8988T (cell line): ENCODE measurements at regions not wholly inside any gene's neighbourhood (a gene's known extent, or its start where the extent isn't known, plus 50 kb on each side); places are given as distances from the start of the nearest gene placed in this dataset.
"Not testable (repeated sequence)": the region's sequence is repeated elsewhere in the genome, so short reads cannot be mapped to it uniquely, and the experiment has no call there.

ENCODE experiments used
- DNase-seq: peaks from one replicate; pipeline ENCODE4 v3.0.0; 2011

DNA sequence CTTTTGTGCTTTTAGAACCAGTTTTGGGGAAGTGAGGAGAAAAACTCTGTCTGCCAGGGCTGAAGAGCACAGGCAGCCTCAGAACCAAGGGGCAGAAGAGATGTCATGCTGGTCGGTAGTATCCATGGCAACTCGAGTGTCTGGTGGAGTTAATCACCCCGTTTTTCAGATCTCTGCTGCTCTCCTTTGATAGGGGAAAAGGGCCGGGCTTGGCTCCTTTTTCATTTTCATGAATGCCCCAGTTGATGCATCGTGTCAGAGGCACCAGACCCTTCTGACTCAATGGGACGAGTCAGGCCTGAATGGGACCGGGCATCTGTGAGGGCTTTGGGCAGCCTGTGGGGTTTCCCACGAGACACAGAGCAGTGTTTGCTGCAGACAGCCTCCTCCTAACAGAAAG lies 304.6 kb downstream of the ABCC12 start:
- DNase-seq = no peak

GRCh38 chr16:47849736-47850135 lies 306.1 kb downstream of the ABCC12 start:
- DNase-seq = no peak

- DNase-seq = no peak
Measured at GRCh38 chr16:47848421-47849109, 307.2 kb downstream of the ABCC12 start.

DNA sequence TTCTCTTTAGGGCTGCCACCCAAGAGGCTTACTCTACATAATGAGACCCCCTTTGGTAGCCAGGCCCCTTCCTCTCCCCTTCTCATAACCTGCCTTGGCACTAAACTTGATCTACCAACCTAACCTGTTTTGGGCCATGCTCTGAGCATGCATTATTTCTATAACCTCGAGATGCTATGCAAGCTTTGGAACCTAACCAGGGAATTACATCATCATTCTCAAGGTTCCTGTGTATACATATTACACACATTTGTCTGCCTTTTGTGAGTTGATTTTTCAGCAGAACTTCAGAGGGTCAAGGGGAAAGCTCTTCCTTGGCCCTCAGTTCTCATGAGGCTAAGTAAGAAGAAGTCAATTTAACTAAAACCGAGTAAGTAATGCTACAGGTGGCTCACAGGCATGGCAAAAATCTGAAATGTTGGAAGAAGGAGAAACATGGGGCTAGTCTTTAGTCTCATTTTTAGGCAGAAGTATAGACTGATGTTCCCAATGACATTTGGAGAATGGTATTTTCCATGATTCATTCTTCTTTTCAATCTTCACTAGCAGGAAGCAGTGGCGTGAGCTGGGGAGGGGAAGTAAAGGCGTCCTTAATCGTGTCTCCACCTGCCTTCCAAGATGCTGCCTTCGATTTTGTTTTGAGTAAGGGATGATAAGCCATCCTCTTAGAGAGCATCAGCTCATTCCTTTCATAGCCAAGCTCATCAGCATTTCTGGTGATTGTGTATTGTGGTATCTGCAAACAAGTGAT lies 308.4 kb downstream of the ABCC12 start:
- DNase-seq = no peak

GRCh38 chr16:47834485-47835024 lies 321.2 kb downstream of the ABCC12 start:
- no peak for DNase-seq

DNA sequence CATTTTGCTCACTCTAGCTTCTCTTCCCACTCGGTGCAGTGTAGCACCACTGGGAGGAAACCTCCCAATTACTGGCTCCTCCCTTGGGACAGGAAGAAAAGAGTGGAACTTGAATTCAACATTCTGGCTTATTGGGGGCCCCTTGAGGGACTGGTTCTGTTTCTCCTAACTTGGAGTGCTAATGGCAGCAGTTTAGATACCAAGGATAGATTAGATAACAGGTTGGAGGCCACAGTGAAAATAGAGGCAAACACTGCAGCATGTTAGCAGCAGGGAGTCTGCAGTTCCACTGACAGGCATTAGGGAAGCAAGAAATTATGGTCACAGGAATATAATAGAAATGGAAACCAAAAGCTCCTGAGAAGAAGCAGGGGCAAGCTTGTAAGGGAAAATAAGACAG lies 322.0 kb downstream of the ABCC12 start:
- no peak for DNase-seq

GRCh38 chr16:47829850-47830600 lies 325.8 kb downstream of the ABCC12 start:
- DNase-seq = no peak

DNA sequence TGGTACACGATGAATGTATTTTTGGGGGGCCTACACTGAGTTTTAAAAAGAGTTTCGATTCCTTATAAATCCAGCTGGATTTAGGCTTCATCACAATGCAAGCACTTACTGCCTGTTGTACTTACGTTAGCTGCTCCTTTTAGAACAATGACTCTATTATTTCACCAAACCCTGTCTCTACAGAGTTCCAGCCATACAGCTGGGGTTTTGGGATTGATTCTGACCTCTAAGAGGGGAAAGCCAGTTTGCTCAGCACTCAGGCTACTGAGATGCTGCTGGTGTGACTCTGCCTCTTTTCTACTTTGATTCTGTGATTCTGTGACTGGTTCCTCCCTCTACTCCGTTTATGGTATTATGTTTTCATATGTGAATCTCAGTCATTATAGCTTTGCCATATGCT lies 329.7 kb downstream of the ABCC12 start:
- DNase-seq = no peak

DNA sequence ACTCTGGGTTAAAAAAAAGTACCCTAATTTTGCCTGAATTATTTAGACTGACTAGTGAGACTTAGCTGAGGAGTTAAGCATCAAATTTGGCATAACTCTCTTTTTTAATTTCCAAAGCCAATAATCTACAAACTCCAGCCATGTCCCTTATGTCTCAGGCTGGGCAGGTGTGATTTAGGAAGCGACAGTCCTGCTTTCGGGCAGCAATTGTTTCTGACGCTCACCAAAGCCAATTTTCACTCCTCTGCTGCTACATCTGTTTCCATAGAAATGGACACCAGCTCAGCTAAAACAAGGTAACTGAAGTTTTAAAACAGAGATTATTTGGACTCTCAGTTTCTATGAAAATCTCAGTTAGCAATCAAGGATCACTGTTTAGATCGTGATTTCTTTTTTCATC lies 338.7 kb downstream of the ABCC12 start:
- DNase-seq = no peak

DNA sequence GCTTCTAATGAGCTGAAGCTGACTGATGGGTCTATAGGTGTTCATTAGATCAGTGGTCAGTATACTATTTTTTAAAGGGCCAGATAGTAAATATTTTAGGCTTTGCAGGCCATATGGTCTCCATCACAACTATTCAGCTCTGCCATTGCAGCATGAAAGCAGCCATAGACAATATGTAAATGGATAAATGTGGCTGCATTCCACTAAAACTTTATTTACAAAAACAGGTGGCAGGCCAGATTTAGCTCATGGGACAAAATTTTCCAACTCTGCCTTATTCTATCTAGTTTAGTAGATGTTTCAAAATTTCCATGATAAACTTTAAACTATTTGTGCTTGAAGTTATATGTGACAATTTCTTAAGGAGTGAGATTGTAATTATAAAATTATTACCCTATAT lies 339.3 kb downstream of the ABCC12 start:
- no peak for DNase-seq

GRCh38 chr16:47815655-47816054 lies 340.1 kb downstream of the ABCC12 start:
- DNase-seq = no peak

DNA sequence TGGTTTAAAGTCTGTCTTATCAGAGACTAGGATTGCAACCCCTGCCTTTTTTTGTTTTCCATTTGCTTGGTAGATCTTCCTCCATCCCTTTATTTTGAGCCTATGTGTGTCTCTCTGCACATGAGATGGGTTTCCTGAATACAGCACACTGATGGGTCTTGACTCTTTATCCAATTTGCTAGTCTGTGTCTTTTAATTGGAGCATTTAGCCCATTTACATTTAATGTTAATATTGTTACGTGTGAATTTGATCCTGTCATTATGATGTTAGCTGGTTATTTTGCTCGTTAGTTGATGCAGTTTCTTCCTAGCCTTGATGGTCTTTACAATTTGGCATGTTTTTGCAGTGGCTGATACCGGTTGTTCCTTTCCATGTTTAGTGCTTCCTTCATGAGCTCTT lies 344.0 kb downstream of the ABCC12 start:
- not testable (repeated sequence) for DNase-seq

DNA sequence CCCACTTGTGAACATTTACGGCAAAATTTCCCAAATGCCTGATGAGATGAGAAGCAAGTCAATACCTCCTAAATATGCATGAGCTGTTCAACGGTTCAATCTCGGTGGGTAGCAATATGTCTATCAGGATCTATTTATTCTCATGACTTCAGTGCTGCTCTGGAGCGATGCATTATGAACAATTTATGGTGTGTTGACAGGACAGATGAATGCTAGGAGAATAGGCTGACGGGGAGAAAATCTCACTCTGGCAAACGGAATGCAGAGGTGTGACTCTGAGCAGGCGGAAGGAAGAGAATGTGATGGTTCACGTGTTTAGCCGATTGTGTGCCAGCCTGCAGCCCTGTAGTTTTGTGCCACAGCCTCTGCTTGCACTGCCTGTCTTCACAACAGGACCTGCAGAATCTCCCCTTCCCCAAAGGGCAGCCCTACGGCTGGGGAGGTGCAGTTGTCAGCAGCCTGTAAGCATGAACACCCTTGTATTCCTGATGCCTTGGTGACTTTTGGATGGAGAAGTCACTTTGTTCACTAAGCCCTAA lies 345.2 kb downstream of the PHKB start:
- DNase-seq = no peak

- DNase-seq = no peak
Measured at GRCh38 chr16:47787696-47788095, 326.6 kb downstream of the PHKB start.

DNA sequence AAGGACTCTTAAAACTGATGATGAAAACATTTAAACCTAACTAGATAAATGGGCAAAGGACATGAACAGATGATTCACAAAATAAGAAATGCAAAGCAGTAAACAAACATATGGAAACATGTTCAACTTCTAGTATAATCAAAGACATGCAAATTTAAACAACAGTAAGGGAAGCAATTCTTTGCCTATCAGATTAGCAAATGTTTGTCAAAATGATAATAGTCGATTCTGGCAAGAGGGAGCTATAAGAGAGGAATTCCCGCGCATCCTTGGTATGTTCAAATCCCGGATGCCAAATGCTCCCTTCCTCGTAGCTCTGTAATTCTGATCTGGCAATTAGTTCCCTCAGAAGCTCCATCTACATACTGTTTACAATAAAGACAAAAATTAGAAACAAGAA lies 320.5 kb downstream of the PHKB start:
- no peak for DNase-seq

DNA sequence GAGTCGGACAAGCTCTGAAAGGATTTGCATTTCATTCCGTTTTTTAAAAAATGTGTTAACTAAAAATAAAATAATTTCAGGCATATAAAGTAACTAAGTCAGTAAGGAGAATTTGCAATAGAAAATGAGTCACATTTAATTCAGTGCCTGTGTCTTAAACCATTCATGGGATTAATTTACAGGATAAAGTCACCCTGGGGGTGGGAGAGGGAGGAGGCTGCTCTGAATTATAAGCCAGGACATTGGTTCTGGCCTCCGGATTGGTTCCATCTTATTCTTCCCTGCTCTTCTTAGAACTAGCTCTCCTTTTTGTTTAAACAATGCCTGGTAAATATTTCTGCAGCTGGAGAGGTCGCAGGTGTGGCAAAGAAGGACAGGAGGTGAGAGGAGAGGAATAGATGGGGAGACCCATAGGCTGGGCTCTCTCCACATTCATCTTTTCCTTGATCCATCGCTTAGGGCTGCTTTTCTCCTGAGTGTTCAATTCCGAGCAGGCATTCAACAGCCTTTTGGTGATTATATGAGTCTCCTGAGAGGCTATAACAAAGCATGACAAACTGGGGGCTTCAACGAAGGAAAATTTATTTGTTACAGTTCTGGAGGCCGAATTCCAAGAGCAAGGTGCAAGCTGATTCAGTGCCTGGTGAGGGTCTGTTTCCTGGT lies 319.2 kb downstream of the PHKB start:
- DNase-seq = no peak

DNA sequence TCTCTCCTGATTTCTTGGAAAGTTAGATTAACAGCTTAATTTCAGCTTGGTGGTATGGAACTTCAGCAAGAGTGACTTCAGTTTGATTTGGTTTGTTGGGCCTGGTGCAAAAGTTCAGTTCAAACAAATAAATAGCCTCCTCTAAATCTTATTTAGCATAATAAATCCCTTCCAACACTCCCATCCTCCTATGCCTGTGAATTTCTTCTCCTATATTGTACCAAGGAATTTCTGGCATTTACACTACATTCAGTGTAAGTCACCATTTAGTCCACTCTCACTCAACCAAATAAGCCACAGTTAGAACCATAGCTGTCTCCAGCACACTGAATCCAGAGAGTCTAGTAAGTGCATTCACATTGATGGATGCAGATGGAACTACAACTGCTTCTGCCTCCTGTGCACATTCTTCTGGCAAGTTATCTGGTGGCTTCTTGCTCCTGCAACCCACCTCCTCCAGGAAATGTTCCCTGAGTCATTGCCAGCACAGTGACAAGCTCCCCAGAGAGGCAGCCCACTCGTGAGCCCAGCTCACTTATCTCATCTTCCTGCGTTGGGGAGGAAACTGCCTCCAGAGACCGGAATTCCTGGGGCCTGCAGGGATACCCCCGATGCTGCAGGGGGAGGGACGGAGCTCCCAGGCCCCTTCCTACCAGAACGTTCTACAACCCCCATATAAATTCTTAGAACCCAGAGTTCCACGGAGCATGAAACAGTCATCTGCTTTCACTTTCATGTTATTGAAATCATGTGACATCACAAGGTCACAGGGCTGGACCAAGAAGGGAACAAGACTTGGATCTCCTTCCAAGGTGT lies 318.3 kb downstream of the PHKB start:
- DNase-seq = no peak

- no peak for DNase-seq
Measured at GRCh38 chr16:47778106-47778801, 317.1 kb downstream of the PHKB start.

- no peak for DNase-seq
Measured at GRCh38 chr16:47777220-47777619, 316.1 kb downstream of the PHKB start.

DNA sequence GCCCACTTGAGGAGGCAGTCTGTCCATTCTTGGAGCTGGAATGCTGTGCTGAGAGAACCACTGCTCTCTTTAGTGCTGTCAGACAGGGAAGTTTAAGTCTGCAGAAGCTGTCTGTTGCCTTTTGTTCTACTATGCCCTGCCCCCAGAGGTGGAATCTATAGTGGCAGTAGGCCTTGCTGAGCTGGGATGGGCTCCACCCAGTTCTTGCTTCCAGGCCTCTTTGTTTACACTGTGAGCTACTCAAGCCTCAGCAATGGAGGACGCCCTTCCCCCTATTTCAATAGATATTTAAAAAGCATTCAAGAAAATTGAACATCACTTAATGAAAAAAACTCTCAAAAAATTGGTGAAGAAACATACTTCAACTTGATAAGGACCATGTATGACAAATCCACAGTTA lies 313.5 kb downstream of the PHKB start:
- DNase-seq = no peak

GRCh38 chr16:47753659-47754058 lies 292.5 kb downstream of the PHKB start:
- DNase-seq = no peak
